OCI-LY3 (cell line): ENCODE measurements at regions not wholly inside any gene's neighbourhood (a gene's known extent, or its start where the extent isn't known, plus 50 kb on each side); places are given as distances from the start of the nearest gene placed in this dataset.

Experiments
- CTCF ChIP-seq: fragments of 200-600, 300-600 bp; sonication (generic); IDR thresholded peaks from 2 replicates; pipeline ENCODE4 v1.5.1; 2014; ENCODE audit warnings: antibody characterized with exemption, low read length, low read depth
- EZH2phosphoT487 ChIP-seq: fragments of 200-600 bp; shearing (Covaris generic); IDR thresholded peaks from 2 replicates; pipeline ENCODE4 v1.6.1; 2018; ENCODE audit warnings: antibody characterized with exemption, mixed run types, low read depth

- TF ChIP-seq CTCF, result no peak
- no peak for TF ChIP-seq EZH2phosphoT487
These were observed 202.0 kb upstream of the KCNMB2 start for GRCh38 chr3:178334239-178334638.
